ENCODE measurements at regions not wholly inside any gene's neighbourhood (a gene's known extent, or its start where the extent isn't known, plus 50 kb on each side); places are given as distances from the start of the nearest gene placed in this dataset.

DNA sequence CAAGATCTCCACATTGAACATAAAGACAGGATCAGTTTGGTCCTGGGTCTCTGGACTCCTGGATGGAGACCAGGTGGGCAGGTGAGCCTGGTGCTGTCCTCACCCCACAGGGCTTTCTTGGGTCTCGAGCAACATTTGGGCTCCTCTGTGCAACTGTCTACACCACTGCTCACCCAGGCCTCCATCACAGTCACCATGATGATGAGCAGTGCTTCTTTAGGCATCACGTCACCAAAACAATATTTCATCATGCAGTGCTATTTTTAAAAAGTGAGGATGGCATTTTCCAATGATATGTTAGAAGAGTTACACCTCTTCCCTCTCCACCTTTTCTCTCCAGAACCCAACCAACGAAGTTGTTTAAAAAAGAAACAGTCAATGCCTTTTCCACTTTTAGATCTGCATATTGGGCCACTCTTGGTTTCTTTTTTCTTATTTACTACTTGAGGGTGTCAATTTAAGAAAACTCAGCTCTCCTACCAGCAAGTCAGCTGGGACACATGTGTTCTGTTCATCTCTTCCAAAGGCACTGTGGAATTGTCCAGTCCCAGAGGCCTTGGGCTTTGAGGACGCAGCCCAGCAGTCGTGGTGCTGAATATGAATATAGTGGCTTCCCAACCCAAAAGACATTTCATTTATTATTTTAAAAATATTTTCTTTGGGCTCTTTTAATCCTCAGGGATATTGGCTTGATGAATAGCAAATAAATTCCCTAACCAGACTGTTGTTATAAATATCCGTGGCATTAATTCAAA is 405.7 kb downstream of the KCNRG start:
- intact Hi-C loops (cut with DNase I; ENCODE audit: low total_unique reads): no loop called here
- no peak overlapping the region for H3K4me3 ChIP-seq (ENCODE audit: low read depth, poor library complexity, severe bottlenecking)
- no peak for DNase-seq (ENCODE audit: low spot score in 2 of 2)
- TF ChIP-seq POLR2A (IDR thresholded peaks at IDR 0.05): no peak
- TF ChIP-seq, protein P1, sequence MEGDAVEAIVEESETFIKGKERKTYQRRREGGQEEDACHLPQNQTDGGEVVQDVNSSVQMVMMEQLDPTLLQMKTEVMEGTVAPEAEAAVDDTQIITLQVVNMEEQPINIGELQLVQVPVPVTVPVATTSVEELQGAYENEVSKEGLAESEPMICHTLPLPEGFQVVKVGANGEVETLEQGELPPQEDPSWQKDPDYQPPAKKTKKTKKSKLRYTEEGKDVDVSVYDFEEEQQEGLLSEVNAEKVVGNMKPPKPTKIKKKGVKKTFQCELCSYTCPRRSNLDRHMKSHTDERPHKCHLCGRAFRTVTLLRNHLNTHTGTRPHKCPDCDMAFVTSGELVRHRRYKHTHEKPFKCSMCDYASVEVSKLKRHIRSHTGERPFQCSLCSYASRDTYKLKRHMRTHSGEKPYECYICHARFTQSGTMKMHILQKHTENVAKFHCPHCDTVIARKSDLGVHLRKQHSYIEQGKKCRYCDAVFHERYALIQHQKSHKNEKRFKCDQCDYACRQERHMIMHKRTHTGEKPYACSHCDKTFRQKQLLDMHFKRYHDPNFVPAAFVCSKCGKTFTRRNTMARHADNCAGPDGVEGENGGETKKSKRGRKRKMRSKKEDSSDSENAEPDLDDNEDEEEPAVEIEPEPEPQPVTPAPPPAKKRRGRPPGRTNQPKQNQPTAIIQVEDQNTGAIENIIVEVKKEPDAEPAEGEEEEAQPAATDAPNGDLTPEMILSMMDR (IDR thresholded peaks at IDR 0.05): no peak
- 45 to 50% methylated on average over 6 of the region's 6 CpGs for WGBS, 2 donors

DNA sequence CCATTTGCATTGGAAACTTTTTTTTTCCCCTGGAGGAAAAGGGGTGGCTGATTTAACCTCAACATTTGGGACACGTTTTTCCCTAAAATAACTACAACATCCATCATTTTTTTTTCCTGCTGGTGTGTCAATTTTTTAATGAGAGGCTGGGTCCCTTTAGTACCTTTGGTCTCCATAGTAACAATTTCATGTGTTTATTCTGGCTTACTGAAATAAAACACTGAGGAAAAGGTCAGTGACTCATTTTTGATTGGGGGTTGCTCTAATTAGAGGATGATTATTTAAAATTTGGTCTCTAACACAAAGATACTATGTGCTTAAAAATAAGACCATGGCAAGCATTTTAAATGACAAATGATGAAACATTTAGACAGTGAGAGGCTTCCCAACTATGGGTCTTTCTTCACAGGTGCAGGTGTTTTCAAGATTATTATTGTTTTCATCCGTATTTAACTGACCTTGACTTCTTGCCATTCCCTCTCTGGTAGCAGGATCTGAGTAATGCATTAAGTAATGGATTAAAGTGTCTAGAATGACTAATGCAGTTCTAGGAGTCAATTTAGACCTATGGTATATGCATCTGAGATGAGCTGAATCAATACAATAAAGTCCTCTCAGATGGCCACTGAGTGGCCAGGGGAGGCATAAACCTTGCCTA is 406.4 kb downstream of the KCNRG start:
- intact Hi-C loops (cut with DNase I; ENCODE audit: low total_unique reads): no loop called here
- DNase-seq (ENCODE audit: low spot score in 2 of 2): no peak
- H3K4me3 ChIP-seq (ENCODE audit: low read depth, poor library complexity, severe bottlenecking): no peak overlapping the region
- TF ChIP-seq, protein P1 (IDR thresholded peaks at IDR 0.05): no peak
- no peak for TF ChIP-seq POLR2A (IDR thresholded peaks at IDR 0.05)
- 6 to 20% methylated on average over 2 of the region's 2 CpGs for WGBS, 2 donors

DNA sequence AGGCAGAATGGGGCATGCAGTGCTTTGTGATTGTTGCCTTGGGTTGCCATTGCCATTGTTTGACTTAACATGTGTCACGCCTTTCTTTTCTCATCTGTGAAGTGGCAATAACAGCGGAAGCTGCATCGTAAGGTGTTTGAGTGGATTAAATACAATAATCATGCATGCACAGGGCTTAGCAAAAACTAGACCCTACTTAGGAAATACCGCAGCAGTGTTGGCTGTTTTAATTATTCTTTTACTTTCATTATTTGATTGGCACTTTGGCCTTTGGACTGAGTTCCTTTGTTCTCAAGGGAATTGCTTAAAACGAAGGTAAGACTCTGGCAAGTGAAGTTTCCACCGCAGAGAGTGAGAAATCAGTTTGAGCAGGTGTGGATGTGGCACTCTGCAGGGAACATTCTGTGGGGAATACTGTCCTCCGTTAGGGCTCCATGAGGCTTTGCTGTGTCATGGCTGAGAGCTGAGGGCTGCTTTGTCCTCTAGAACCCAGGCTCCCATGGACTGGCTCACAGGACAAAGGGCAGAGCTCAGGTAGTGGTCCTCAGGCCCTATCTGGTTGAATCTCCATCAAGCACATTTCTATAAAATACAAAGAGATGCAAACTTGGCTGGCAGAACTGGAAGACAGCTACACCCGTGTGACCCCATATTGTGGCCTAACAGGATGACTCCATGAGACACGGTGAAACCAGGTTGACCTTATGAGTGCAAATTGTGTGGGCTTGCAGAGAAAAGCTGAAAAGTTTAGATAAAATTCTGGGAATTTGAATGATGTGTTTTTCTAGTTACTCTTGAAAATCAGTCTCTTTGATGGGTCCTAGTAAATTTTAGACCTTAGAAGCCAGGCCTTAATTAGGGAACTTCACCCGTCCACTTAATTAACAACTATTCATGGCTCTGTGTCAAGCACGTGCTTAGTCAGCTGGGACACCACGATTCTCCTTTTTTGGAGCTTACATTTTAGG is 407.2 kb downstream of the KCNRG start:
- DNase-seq (ENCODE audit: low spot score in 2 of 2): no peak
- no peak for TF ChIP-seq POLR2A (IDR thresholded peaks at IDR 0.05)
- TF ChIP-seq, protein P1 (IDR thresholded peaks at IDR 0.05): no peak
- H3K4me3 ChIP-seq (ENCODE audit: low read depth, poor library complexity, severe bottlenecking): no peak overlapping the region
- WGBS, 2 donors: 77% methylated on average over 12 of the region's 12 CpGs
- intact Hi-C loops (cut with DNase I; ENCODE audit: low total_unique reads): no loop called here

DNA sequence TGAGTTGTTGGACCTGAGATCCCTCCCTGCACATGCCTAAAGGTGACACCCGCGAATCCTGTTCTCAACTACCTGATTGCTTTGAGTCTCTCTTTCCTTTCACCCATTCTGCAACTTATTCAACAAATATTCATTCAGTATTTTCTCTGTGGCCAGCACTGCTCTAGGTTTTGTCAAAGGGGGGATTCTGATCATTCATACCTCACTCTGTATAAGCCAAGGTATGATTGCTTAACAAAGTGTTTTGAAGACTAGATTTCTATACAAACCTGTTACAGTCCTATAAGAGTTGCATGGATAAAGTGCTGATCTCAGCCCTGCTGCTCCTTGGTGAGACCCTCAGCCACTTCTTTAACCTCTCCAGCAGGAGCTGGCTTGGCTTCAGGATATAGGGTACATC is 409.7 kb downstream of the KCNRG start:
- intact Hi-C loops (cut with DNase I; ENCODE audit: low total_unique reads): no loop called here
- no peak overlapping the region for H3K4me3 ChIP-seq (ENCODE audit: low read depth, poor library complexity, severe bottlenecking)
- DNase-seq (ENCODE audit: low spot score in 2 of 2): no peak
- WGBS, 2 donors: 90 to 94% methylated on average over 2 of the region's 2 CpGs
- TF ChIP-seq POLR2A (IDR thresholded peaks at IDR 0.05): no peak
- TF ChIP-seq, protein P1 (IDR thresholded peaks at IDR 0.05): no peak

DNA sequence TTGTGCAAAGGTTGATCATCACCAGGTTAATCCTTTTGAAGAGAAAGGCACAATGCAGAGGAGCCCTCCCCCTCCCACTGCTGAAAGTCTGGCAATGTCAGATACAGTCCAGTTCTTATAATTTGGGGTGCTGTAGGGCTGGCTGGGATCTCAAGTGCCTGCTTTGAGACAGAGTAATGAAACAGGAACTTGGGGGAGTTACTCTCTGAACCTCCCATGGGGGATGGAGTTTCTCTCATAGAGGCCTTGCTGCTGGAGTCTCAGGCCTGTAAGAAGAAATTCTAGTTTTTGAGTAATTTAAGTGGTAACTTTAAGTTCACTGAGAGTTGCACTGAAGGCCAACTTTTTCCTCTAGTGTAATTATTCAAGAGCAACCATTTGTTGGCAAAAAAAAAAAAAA is 410.5 kb downstream of the KCNRG start:
- TF ChIP-seq POLR2A (IDR thresholded peaks at IDR 0.05): no peak
- TF ChIP-seq, protein P1 (IDR thresholded peaks at IDR 0.05): no peak
- H3K4me3 ChIP-seq (ENCODE audit: low read depth, poor library complexity, severe bottlenecking): no peak overlapping the region
- intact Hi-C loops (cut with DNase I; ENCODE audit: low total_unique reads): no loop called here
- no peak for DNase-seq (ENCODE audit: low spot score in 2 of 2)

Measured in lower leg skin (tissue), 4 donors.